ENCODE measurements at regions not wholly inside any gene's neighbourhood (a gene's known extent, or its start where the extent isn't known, plus 50 kb on each side); places are given as distances from the start of the nearest gene placed in this dataset.

DNA sequence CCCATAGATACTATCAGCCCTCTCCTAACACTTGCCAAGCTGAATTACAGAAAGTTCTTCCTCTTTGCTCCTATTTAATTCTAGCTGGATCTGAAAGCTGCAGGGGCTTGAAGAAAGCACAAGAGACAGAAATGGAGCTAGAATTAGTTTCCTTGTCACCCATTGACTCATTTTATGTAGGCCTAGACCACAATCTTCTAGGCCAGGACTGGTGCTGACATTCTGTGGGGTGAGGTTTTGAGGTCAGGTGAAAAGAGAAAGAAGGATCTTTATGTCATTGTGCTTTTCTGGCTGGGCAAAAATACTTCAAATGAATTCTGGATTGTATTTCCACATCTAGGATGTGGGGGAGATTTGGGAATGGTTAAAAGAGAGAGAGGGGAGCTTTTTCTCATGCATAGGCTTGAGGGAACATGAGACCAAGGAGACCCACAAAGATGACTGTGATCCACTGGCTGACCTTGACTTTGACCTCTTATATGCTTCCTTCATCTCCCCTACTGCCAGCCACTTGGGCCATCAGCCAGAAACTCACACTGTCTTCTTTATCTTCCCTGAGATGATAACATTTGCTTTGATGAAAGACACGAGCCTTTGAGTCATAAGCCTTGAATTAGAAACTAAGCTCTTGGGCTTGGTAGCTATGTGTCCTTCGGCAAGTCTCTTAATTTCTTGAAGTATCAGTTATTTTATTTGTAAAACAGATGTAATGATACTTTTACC, 274.9 kb upstream of the CADM1 start:
- DNase-seq: no peak

DNA sequence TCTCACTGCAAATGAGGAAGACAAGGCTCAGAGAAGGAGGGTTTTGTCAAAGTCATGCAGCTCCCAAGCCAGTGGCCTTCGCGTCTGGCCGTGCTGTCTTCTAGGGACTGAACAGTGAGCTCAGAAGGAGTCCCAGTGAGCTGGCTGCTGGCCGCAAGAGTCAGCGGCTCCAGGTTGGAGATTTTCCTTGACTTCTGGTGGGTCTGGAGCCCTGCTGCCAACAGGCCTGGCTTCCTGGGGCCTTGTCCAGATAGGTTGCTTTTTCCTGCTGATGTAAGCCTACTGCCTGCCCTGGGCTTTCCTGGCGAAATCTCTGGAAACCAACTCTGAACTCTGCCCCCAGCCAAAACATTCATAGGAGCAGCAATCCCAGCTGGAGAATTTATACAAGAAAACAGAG, 272.7 kb upstream of the CADM1 start:
- DNase-seq: no peak

DNA sequence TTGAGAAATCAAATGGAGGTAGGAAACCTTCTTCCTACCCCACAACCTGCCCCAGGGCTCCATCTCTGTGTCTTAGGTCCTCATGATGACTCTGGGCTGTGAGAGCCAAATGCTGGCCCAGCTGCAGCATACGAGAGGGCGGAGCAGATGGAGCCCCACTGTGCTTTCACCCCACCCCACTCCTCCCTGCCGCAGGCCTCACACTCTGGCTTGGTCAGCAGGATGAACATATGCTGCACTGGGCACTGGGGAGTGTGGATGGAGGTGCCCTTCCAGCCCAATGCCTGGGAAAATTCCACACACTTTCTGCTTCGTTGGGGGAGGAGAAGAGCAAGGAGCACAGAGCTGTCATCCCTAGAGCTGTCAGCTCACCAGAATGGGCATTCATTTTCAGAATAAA, 271.6 kb upstream of the CADM1 start:
- no peak for DNase-seq

DNA sequence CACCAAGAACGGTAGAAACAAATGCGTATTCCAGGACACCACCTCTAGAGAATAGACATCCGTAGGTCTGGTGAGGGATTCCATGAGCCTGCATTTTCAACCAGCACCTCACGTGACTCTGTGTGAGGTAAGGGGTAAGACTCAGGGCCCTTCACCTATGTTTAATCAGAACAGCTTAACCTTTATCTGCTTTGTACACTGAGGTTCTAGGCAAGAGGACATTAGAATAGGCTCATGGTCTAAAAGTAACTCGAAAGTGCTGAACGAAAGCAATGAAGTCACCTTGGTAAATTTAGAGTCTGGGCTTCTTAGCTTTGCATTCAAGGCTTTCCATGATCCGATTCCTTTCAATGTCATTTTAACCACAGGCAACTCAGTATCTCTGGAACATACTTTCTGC, 270.5 kb upstream of the CADM1 start:
- no peak for DNase-seq

DNA sequence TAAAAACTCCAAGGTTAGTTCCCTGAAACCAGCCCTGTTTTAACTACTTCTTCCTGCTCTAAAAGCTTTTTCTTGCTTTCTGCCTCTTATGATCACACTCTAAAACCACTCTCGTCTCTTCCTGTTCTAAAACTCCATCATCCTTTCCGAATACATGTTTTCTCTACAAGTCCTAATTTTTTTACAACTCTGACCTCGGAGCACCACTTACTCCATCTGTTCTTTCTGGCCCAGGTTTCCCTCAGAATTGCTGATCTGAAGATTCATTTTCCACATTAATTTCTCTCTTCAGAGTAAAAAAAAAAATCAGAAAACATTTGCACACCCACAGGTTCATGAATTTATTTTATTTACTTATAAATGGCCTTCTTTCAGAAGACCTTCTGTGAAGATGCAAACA, 265.7 kb upstream of the CADM1 start:
- DNase-seq: no peak

DNA sequence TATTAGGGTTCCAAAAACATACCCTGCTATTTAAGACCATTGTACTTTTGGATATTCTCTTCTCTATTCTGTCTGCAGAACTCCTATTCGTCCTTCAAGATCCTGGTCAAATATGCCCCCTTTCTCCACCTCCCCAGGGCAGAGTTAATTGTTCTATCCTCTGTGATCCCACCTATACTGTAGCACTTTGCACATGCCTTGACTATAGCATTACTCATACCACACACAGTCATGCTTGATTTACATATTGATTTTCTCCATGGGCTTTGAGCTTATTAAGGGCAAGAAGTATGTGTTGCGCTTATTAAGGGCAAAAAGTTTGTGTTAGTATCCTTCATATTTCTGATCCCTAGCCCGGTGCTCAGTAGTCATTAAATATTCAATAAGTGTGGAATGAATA, 263.7 kb upstream of the CADM1 start:
- DNase-seq: no peak

DNA sequence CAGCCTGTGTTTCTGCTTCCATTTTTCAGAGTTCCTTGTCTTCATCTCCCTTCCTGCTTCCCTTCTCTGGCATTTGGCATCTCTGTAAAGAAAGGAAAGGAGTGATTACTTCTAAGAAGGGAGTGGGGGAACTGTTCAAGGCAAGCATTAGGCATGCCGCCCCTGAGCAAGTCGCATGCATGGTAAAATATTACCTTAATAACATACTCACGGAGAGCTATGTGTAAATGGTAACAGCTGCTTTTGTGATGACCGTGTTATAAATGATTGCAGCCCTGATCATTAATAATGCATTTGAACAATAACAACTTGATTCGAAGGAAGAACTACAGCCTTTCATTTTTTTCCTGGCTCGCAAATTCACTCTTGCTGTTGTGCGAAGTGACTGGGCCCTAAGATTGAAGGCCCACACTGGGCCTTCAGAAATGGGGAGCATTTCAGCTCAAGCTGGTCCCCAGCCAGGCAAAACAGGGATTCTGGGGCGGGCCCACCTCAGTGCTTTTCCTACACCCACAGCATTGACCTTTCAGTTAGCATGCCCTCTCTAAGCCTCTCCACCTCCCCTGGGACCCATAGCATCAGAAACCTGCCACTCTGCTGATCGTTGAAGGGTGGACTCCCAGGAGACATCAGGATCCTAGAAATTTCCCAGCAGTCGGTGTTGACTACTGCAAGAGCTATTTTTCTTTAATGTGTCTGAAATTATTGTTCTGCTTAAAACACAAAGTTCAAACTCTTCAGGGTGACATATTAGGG, 263.0 kb upstream of the CADM1 start:
- DNase-seq: no peak

DNA sequence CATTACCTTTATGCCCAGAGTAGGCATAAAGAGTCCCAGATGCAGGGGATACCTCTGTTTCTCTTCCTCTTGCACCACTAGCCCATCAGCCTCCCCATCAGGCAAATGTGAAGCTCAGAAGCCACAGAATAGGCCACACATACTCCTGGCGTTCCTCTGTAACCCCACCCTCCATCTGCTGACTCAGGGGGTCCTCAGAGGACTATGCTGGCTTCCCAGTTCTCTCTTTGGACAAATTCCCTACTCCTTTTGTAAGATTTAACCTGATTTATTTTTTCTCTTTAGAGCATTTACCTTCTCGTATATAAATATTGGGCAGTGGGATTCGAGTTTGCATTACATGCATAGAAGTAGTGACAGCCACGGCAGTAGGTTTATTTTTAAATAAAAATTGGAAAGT, 262.3 kb upstream of the CADM1 start:
- DNase-seq: no peak

DNA sequence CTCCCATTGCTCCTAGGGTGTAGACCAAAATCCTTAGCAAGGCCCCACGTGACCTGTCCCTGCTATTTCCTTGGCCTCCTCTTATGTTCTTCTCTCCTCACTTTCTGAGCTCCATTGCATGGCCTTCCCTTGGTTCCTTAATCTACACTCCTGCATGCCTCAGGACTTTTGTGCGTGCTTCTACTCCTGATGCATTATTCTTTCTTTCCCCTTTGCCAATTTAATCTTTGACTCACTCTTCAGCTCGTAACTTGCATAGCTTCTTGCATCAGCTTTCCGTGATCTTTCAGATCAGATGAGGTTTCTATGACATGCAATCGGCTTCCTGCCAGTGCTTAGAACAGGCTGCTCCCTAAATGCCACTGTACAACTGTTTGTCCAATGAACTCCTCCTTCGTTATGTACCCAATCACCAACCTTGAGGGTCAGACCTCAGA, 261.6 kb upstream of the CADM1 start:
- no peak for DNase-seq

DNA sequence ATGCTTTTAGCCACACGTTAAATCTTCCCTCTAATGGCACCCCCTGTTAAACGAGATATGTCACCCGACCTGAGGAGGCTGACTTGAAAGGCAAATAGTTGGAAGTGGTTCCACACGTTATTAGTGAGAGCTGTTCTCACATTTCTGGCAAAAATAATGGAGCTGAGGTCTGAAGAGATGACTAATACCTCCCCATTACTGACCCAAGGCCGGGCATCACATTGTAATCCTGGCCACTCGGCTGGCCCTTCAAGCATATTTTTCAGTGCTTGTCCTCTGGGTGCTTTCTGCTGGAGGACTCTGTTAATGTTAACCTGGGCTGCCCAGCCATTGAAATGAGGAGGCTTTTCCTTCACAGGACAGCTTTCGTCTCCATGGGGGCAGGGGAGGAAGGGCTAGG, 260.0 kb upstream of the CADM1 start:
- no peak for DNase-seq

DNA sequence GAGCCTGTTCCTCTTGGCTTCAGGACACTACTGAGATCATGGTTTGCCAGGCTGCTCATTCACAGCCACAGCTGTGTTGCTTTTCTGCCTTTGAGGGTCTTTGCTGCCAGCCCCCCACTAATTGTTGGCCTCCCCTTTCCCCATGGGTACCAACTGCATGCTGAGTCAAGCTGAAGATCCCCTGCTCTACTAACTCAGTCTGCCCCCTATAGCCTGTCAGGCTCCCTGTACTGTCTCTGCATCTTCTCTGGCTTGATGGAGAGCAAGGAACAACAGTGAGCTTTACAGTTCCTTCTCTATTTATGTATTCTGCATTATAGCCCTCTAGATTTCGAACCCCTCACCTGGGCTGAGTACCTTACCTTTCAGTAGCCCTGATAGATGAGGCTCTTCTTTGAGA, 257.6 kb upstream of the CADM1 start:
- DNase-seq: no peak

DNA sequence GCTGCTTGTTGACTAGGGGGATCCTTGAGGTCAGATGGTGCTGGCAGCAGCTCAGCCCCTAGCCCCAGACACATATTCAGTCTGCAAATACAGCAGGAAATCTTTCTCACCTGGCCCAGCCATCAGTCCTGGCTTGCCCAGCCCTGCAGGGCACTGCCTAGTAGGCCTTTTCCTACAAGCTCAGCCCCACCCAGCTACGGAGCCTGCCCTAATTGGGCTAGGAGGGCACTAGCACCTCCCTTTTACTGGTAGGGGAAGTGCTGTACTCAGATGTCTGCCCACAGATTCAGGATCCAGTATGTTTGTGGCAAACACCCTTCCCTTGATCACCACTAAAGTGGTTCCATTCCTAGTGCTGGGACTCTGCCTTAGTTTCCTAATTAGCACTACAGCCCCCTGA, 257.1 kb upstream of the CADM1 start:
- no peak for DNase-seq

DNA sequence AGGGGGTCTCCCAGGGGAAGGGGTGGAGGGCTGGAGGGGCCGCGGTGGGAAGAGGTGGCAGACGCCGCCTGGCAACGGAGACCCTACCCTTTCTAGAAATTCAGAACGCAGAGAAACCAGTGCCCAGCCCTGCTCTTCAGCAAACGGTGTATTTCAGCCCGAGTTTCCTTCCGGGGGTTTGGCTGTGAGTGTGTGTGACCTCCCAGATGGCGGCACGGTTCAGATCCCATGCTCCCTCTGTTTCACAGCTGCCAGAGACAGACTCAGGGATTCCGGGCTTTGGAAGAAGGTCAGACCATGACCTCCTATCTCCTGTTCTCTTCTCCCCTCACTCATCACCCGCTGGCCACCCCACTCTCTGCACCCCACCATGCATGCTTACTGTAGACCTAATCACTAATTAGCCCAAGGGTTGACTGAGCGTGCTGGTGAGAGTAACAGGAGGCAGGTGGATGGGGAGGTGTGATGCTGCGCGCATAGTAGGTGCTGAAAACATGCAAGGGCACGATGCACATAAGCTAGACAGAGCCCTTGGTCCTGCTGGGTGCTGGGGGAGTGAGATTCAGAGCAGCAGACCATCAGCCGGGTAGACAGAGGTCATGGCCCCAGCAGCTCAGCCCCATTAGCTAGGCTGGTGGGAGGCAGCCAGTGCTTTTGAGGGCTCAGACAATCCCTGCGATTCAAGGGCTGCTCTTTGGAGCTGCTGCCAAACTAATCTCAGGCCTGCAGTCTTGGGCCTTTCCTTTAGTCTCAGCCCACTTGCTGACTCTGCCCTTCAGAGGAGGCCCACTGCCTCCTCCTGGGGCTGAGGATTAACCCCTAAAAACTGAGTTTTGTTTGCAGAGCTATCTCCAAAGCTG, 256.5 kb upstream of the CADM1 start:
- DNase-seq: no peak

DNA sequence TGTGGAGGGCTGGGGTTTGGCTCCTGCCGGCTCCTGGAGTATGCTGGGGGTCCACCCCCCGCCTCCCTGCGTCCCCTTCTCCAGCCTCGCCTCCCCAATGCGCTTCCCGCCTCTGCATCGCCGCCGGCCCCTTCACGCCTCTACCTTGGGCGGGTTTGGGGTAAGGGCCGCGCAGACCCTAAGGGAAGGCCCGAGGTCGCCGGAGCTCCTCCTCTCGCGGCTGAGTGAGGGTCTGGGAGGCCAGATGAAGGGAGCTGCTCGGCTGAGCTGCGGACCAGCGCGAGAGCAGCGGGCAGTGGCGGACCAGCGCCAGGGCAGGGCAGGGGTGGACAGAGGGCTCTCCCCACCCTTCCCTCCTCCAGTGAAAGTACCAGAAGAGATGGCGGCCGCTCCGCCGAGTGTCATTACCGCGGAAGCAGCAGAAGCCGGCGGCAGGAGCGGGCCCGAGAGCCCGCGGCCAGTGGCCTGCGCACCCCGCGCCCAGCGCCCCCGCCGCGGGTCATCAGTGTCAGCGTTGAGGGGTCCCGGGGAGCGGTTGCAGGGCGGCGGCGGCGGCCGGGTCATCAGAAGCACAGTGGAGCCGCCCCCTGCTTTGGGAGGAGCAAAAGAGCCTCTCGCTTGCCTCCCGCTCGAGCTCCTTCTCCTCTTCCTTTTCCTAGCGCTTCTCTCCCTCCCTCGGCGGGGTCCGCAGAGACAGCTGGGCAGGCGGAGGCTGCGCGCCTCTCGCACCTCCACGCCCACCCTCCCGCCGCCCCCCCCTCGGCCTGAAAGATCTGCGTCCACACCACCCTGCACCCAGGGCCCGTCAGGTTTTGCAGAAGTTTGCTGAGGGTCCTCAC, 255.6 kb upstream of the CADM1 start:
- DNase-seq: no peak

DNA sequence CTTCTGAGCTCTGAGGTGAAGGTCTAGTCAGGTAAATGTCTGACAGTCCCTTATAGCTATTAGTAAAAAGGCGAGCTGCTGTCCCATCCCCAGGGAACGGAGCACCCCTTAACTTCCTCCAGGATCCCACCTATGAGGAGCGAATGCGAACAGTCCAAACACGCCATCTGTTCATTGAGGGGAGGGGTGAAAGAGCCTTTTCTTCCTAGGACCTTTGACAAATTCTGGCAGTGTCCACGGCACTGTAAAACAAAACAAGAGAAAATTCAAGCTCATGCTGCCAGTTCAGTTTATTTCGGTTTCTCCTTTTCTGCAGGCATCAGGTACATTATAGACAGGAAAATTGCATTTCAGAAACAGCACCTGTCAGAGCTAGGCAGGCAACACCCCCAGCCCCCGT, 253.8 kb upstream of the CADM1 start:
- no peak for DNase-seq

DNA sequence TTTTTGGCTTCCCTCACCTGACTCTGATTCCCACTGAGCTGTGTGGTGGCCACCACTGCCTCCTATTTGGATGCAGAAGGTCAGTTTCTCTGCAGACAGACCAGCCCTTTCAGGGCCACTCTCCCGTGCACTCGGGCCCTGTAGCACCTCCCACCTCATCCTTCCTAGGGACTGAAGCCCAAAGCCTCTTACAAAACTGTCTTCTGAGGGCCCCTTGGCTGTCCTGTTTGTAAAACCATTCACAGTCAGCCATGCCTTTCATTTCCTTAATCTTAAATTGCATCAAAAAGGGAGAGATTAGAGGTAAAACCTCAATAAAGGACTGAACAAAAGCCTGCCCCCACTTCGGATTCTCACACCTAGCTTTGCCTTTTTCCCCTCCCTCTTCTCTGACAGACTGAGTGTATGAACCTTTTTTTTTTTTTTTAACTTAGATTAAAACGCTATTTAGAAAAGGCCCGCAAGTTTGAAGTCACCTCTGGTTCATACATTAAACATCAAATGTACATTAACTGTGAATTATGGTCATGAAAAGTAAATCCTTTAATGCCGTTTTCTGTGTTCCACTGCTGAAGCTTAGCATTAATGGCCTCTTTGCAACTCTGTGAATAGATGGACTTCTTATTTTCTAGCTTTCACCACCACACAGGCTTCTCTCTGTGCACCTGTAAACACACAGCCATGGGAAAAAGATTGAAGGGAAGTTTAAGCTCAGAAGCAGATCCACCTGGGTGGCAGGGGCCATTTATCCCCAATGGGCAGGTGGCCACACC, 247.2 kb upstream of the CADM1 start:
- DNase-seq: no peak

DNA sequence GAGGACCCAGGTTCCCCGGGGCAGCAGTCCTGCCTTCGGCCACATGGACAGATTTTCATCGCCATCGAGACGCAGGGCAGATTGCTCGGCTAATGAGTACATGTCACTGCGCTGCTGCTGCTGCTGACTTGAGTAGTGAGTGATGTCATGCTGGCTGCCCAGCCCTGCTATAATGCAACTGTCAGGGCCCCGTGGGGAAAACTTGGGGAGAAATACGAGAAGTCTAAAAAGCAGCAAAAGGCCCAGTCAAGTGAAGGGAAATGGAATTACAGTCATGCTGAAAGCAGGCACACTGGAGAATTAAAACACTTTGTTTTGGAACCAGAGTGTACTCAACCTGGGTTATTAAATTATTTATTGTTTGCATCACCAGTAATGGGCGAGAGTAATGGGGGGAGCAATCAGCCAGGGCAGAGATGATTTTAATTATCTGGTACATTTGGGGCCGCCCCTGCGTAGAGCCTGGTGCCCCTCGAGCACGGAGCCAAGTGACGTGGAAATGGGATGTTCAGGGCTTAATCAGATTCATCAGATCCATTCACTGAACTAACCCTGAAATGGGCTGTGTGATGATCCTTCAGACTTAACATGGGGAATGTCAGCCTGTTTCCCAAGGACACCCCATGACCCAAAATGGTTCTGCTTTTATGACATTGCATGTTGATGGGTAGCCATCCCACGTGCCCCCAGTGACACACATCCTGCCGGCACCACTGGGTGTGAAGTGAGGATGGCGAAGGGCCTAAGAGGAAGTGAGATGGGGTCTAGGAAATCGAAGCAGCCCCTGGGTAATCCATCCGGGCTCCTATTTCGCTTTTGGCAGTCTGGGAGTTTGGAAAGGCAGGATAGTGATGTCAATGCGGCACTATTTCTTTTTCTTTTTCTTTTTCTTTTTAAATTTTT, 241.6 kb upstream of the CADM1 start:
- DNase-seq: no peak

DNA sequence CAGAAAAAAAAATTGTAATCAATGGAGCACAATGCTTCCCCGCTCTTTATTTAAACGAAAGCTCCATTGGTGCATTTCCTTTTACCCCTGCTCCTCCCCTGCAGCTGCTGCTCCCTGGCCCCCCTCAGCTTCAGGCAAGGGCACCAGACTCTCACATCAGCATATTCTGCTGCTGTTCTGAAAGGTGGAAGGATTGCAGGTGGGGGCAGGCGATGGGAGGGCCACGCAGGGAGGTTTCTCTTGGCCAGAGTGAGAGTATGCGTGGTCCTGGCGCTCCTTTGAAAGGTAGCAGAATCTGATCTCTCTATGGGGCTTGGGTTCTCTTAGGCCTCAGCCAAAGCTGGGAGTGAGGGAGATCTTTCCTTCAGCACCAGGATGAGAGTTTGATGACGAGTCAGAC, 240.9 kb upstream of the CADM1 start:
- DNase-seq: no peak

DNA sequence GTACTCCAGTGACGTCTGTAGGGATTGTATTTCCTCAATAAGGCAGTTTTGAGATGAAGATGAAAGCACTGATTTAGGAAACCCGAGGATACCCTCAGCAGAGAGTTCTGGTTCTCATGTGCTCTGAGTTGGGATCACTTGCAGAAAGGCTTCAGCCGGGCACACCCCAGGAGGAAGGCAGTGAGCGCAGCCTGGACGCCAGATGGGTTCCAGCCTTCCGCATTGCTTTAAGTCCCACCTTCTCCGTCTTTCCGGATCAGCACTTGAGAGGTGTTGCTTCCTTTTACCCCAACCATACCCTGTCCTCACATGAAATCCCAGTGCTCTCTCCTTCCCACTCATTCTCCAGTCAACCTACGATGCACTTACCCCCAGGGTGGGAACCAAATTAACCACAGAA, 239.5 kb upstream of the CADM1 start:
- no peak for DNase-seq

DNA sequence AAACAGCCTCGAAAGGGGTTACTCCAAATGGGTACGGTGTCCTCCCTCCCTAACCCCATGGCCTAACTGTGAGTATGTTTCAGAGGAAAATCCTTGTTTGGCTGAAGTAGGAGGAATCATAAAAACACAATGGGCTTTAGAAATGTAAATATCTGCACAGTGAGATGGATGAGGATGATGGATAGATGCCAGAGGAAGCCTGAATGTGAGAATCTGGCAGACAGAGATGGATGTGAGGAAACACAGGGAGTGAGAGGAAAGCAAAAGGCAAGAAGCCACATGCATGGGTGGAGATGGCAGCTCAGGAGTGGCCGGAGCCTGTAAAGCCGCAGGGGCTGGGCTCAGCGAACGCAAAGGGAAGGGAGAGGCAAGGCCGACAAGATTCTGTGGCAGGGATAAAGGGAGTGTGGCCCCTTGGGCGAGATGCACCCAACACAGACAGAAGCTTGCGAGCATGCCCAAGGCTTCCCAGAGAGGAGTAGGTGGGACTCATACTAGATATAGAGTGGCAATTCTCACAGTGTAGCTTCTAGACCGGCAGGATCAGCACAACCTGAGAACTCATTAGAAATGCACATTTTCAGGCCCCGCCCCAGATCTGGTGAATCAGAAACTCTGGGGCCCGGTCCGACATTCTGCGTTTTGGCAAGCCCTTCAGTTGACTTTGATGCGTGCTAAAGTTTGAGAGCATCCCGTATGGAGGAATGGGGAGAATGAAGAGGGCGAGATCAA, 237.3 kb upstream of the CADM1 start:
- no peak for DNase-seq

Measured in CD4-positive, alpha-beta T cell treated with Interleukin-17A for 4 hours (primary cell).